Stomach smooth muscle (tissue), 2 donors: ENCODE measurements at regions not wholly inside any gene's neighbourhood (a gene's known extent, or its start where the extent isn't known, plus 50 kb on each side); places are given as distances from the start of the nearest gene placed in this dataset.

ENCODE experiments used
- H3K27ac ChIP-seq: one replicate; pipeline ENCODE4 v1.7.0; 2013; ENCODE audit warnings: mild to moderate bottlenecking, low read length, inconsistent platforms
- H3K27me3 ChIP-seq, 2 donors: one replicate each; pipeline ENCODE4 v1.7.0; 2013; ENCODE audit warnings: low read length in 2 of 2; ENCODE audit not compliant: insufficient read depth in 2 of 2, control insufficient read depth in 1 of 2
- H3K36me3 ChIP-seq, 2 donors: one replicate each; pipeline ENCODE4 v1.7.0; 2013; ENCODE audit warnings: low read length in 2 of 2; ENCODE audit not compliant: control insufficient read depth in 2 of 2, insufficient read depth in 2 of 2
- H3K4me1 ChIP-seq: one replicate; pipeline ENCODE4 v1.7.0; 2013; ENCODE audit warnings: low read length; ENCODE audit not compliant: control insufficient read depth, insufficient read depth
- H3K4me3 ChIP-seq, 2 donors: one replicate each; pipeline ENCODE4 v1.7.0; 2013; ENCODE audit warnings: low read length in 2 of 2
- H3K9ac ChIP-seq, 2 donors: one replicate each; pipeline ENCODE4 v1.7.0; 2013; ENCODE audit warnings: low read length in 2 of 2, mild to moderate bottlenecking in 1 of 2
- H3K9me3 ChIP-seq, 2 donors: one replicate each; pipeline ENCODE4 v1.7.0; 2013; ENCODE audit warnings: low read length in 2 of 2; ENCODE audit not compliant: control insufficient read depth in 2 of 2
- donor health status: healthy.
- donor health status: Pancreatic carcinoma.

DNA sequence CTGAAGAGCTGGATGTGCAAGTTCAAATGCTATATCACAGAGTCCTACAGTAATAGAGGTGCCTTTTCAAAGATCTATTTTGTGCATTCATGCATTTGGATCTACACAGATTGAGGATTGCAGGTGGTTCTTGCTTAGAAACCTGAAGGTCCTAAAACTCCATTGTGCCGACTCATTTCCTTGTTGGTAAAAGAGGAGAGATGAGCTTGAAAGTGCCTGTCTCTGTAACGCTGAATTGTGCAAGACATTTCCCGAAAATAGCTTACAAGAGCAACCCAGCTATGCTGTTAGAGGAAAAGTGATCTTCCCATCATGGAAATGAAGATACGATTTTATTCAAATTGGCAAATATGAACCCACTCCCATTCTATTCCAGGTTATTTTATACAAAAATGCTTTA lies 110.7 kb upstream of the CXCL14 start:
- H3K27ac ChIP-seq = no peak overlapping the region

DNA sequence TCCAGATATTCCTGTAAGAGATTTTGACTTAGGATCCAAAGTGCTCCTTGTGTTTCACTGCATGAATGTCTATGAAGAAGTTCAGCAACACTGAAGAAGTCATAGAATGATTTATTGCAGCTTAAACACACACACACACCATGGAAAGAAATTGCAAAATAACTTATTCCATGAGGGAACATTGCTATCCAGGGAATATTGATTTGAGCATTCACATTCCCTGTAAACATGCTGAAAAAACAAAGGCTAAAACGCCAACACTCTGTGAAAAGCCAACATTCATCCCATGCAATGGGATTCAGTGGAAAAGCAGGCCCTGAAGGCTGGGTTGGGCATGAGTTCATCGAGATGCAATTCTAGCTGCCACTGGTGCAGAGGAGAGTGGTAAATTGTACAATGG lies 109.6 kb upstream of the CXCL14 start:
- Histone ChIP-seq H3K9ac (no peak overlapping the region), H3K4me3 (no peak overlapping the region), H3K27ac (no peak overlapping the region), H3K27me3 (peaks cover 0 to 2% of the 10 kb centered on the region in 2 donors), H3K9me3 (no peaks in the 10 kb centered on the region), H3K4me1 (no peaks in the 10 kb centered on the region), H3K36me3 (no peaks in the 10 kb centered on the region)

More for the DNA sequence above, 110.7 kb upstream of the CXCL14 start:
- H3K4me3 ChIP-seq = no peak overlapping the region
- no peaks in the 10 kb centered on the region for H3K36me3 ChIP-seq
- H3K27me3 ChIP-seq = peaks cover 0 to 4% of the 10 kb centered on the region in 2 donors
- H3K9ac ChIP-seq = no peak overlapping the region
- no peaks in the 10 kb centered on the region for H3K4me1 ChIP-seq
- no peaks in the 10 kb centered on the region for H3K9me3 ChIP-seq

DNA sequence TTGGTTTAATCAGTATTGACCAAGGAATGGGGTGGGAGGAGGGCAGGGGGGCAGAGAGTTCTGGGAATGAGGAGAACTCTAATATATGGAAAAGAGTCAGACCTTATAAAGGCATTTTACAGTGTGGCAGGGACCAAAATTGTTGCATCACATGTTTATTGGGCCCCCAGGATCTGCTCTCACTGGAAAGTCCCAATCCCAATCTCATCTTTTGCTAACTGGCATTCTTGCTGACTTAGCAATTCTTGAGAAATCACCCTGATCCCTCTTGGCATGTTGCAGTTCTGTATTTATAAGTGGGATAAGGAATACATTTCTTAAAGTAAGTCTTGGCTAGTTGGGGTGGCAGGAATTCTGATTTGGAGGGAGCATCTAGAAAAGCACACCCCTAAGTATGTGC lies 104.4 kb upstream of the CXCL14 start:
- H3K4me3 ChIP-seq = no peak overlapping the region
- H3K4me1 ChIP-seq = no peaks in the 10 kb centered on the region
- H3K36me3 ChIP-seq = no peaks in the 10 kb centered on the region
- peaks cover 3 to 15% of the 10 kb centered on the region in 2 donors for H3K9me3 ChIP-seq
- peaks cover 0 to 2% of the 10 kb centered on the region in 2 donors for H3K27me3 ChIP-seq
- no peak overlapping the region for H3K9ac ChIP-seq
- H3K27ac ChIP-seq = no peak overlapping the region

DNA sequence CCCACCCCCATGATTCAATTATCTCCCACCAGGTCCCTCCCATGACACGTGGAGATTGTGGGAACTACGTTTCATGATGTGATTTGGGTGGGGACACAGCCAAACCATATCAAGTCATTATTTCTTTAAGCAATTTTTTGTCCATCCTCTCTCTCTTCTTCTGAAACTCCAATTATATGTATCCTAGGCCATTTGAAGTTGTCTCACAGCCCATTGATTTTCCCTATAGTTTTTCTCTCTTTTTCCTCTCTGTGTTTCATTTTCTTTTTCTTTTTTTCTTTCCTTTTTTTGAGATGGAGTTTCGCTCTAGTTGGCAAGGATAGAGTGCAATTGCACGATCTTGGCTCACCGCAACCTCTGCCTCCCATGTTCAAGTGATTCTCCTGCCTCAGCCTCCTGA lies 101.9 kb upstream of the CXCL14 start:
- Histone ChIP-seq H3K9me3 (peaks cover 6 to 21% of the 10 kb centered on the region in 2 donors), H3K9ac (no peak overlapping the region), H3K27me3 (no peaks in the 10 kb centered on the region), H3K4me1 (no peaks in the 10 kb centered on the region), H3K4me3 (no peak overlapping the region), H3K27ac (no peak overlapping the region), H3K36me3 (no peaks in the 10 kb centered on the region)

DNA sequence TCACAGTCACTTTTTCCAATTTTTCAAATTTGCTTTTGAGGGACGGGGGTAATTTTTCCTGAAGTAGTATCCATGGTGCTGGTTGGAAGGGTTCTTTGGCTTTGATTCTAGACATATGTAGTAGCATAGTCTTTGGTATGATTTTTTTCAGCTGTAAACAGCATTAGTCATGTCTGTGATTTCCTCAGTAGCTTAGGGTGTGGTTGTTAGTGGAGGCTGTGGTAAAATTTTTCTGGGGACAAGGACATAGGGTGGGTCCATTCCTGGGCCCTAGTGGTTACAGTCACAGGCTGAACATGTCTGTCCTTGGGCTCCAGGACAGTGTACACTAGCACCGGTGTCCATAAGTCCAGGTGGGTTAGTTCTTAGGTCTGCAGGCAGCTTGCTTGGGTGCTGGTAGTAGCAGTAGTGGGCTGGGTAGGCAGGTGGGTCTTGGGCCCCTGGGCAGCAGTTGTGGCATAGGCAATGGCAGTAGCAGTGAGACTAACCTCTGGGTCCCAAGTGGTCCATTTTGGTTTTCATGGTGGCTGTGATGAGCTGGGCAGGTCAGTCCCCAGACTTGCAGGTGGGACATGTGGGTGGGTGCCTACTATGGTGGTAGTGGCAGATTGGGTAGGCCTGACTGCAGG lies 100.0 kb upstream of the CXCL14 start:
- Histone ChIP-seq H3K9ac (no peak overlapping the region), H3K4me1 (no peaks in the 10 kb centered on the region), H3K4me3 (no peak overlapping the region), H3K36me3 (no peaks in the 10 kb centered on the region), H3K9me3 (peaks cover 8 to 24% of the 10 kb centered on the region in 2 donors), H3K27me3 (no peaks in the 10 kb centered on the region), H3K27ac (no peak overlapping the region)

DNA sequence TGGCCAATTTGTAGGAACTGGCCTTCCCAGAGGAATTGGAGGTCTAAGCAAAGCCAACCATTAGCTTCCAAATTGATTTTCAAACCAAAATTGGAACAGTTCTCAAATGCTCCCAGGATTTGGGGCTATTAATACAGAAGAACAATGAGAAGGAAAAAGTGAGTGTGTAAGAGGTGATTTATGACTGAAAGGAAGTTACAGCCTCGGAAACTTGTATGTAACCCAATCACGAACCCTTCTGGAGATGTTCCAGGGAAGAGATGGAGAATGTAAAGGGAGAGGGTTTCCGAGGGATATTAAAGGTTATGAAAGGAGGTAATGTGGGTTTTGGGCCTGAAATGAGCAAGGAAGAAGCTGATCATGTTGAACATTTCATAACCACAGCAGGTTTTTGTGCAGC lies 93.2 kb upstream of the CXCL14 start:
- Histone ChIP-seq H3K9me3 (peaks cover 2 to 3% of the 10 kb centered on the region in 2 donors), H3K36me3 (no peaks in the 10 kb centered on the region), H3K9ac (no peak overlapping the region), H3K27ac (no peak overlapping the region), H3K4me3 (no peak overlapping the region), H3K27me3 (no peaks in the 10 kb centered on the region), H3K4me1 (no peaks in the 10 kb centered on the region)

DNA sequence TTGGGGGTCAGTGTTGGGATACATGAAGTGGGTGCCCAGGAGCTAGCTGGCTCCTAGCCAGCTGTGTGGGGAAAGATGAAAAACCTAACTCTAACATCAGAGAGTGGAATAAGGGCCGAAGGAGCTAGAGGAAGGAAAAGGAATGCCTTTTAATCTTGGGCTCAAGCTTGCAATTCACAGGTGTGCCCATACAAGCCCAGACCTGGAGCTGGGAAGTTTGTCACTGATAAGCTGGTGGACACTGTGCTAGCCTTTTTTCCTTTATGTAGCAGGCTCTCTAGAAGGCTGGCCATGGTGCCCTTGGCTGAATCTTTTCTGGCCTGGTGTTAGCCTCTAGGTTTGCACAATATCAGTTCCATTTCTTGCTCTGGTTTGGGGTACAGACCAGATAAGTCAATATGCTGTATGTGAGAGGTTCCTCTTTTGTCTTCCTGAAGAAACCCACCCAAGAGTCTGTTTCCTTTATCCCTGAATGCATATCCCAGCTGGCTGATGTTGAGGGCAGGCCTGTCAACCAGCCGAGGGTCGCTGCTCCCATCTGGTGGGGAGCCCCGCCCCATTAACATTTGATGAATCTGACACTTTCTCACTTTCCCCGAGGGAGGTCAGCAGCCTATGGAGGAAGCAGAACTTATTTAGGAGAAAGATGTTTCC lies 92.4 kb upstream of the CXCL14 start:
- Histone ChIP-seq H3K4me3 (no peak overlapping the region), H3K27ac (no peak overlapping the region), H3K4me1 (no peaks in the 10 kb centered on the region), H3K27me3 (no peaks in the 10 kb centered on the region), H3K9ac (no peak overlapping the region), H3K36me3 (no peaks in the 10 kb centered on the region), H3K9me3 (peaks cover 2 to 3% of the 10 kb centered on the region in 2 donors)

DNA sequence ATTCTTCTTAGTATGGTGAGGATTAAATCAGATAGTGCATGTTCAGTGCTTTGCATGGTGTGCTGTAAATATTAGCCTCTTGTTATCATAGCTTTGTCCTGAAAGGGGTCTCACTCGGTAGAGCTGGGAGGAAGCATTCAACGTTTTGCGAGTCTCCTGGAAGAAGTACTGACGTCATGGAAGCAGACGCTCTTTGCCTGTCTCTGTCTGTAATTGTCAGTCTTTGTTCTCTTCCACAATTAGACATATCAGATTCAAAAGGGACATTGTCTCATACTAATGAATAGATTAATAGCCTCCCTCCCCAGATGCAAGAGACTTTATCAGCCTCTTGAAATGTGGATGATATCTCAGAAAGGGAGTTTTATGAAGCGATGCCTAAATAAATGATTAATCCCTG lies 91.8 kb upstream of the CXCL14 start:
- H3K4me1 ChIP-seq = no peaks in the 10 kb centered on the region
- peaks cover 2 to 3% of the 10 kb centered on the region in 2 donors for H3K9me3 ChIP-seq

DNA sequence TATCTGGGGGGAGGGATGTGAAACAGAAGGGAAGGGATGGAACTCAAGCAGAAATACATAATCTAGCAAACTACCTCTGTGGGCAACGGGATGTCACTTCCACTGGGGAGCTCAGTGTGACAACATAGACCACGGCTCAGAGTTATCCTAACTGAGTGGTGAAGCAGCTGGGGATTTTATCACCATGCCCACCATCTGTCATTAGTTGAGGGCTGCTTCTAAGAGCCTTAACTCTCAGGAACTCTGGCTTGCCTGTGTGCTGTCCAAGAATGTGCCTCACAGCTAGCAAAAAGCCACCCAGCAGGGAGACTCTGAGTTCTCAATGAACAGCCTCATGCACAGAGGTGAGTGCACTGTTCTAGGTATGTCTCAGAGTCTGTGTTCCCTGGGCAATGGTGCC lies 90.6 kb upstream of the CXCL14 start:
- Histone ChIP-seq H3K27me3 (no peaks in the 10 kb centered on the region), H3K27ac (no peak overlapping the region), H3K4me1 (no peaks in the 10 kb centered on the region), H3K9ac (no peak overlapping the region), H3K36me3 (no peaks in the 10 kb centered on the region), H3K4me3 (no peak overlapping the region), H3K9me3 (no peaks in the 10 kb centered on the region)

More for the DNA sequence above, 91.8 kb upstream of the CXCL14 start:
- Histone ChIP-seq H3K27ac (no peak overlapping the region), H3K9ac (no peak overlapping the region), H3K4me3 (no peak overlapping the region), H3K27me3 (no peaks in the 10 kb centered on the region), H3K36me3 (no peaks in the 10 kb centered on the region)

DNA sequence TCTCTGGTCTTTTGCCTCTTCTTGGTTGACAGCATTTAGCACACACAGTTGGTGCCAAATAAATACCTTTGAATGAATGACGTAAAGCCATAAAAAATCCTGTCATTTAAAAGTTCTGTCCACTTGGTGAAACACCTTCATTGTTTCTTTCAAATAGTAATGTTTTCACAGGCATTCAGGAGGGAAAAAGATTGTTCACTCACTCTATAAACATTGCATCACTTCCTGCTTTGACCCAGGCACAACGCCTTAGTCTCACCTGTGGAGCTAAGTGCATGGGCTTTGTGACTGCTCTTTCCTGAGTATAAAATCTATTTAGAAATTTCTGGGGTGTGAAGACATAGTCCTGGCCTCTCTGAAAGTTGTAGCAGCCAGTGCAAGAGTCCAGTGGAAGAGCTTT lies 88.9 kb upstream of the CXCL14 start:
- Histone ChIP-seq H3K27me3 (no peaks in the 10 kb centered on the region), H3K9me3 (no peaks in the 10 kb centered on the region), H3K9ac (no peak overlapping the region), H3K36me3 (no peaks in the 10 kb centered on the region), H3K4me3 (no peak overlapping the region), H3K27ac (no peak overlapping the region), H3K4me1 (no peaks in the 10 kb centered on the region)

DNA sequence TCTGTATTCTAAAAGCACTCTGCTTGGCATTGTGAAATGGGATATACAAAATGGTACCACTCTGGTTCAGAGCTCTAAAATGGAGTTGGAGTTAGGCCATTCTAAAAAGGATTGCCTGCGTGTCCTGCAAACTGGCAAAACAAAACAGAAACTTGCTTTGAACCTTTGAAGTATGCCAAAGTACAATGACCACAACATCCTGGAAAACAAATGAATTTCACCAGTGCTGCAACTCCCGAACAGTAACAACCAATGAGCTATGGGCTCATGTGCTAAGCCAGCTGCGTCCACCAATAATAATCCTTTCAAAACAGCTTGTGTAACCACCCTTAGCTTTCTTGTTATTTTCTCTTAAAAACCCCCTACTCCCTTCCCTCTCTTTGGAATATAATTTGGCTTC lies 88.4 kb upstream of the CXCL14 start:
- H3K27me3 ChIP-seq = no peaks in the 10 kb centered on the region
- H3K9me3 ChIP-seq = no peaks in the 10 kb centered on the region
- no peaks in the 10 kb centered on the region for H3K4me1 ChIP-seq
- H3K9ac ChIP-seq = no peak overlapping the region
- no peak overlapping the region for H3K4me3 ChIP-seq
- no peak overlapping the region for H3K27ac ChIP-seq
- H3K36me3 ChIP-seq = no peaks in the 10 kb centered on the region
